HPDE6-E6E7 (cell line): ENCODE measurements at regions not wholly inside any gene's neighbourhood (a gene's known extent, or its start where the extent isn't known, plus 50 kb on each side); places are given as distances from the start of the nearest gene placed in this dataset.
A peak's percentile ranks its signal among the peaks of the same experiment; 100 is the strongest.

Experiments used
- DNase-seq: peaks from one replicate; pipeline ENCODE4 v3.0.0; 2011; ENCODE audit warnings: missing footprints; ENCODE audit errors: extremely low spot score

DNA sequence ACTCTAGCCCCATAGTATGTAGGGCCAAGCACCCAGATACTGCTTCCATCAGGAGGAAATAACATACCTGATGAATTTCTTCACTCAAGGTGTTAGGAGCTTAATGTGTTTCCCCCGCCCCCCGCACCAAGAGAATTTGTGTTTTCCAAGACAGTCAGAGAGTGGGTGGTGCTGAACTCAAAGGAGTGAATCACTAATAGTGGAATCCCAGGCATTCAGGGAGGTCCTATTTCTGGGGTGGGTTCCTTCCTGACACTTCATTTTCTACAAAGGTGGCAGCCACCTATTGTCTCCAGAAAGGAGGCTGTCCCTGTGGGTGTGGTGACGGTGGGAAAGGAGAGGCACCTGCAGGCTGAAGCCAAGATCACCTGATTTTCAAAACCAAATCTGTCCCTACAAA is 50.8 kb upstream of the ELF5 start:
- peak; percentile 36 for DNase-seq

- no peak for DNase-seq
Observed at GRCh38 chr11:34564807-34565241, 51.2 kb upstream of the ELF5 start.

DNA sequence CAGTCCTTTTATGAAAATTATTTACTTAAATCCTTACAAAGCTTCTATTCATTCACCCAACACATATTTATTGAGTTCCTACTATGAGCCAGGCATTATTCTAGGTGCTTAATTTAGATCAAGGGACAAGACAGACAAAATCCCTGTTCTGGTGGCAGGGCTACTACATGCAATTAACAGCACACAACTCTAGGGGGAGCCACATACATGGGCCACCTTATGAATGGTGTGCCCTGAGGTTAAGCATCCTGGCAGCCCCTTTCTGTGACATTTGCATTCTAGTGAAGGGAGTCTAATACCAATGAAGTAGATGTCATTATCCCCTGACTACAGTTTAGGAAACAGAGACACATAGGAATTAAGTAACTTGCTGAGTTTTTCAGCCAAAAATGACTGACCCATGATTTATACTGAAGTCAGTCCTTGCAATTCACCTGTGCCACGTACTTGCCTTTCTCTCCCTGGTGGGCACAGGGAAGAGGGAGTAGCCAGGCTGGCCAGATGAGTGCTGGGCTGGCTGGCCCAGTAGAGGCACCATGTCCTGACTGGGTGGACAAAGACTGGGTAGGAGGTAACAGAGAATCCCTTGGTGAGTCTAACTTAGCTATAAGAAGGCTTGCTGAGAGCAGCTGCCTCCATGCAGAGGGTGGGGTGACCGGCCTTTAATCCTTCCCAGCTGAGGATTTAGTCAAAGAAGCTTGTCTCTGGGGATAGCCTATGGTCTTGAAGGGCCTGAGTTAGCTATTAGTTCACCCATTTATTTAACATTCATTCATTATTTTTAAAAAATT is 52.0 kb upstream of the ELF5 start:
- DNase-seq, result no peak

GRCh38 chr11:34566208-34566551 is 52.6 kb upstream of the ELF5 start:
- no peak for DNase-seq

- no peak for DNase-seq
Observed at GRCh38 chr11:34566736-34567135, 53.1 kb upstream of the ELF5 start.

DNA sequence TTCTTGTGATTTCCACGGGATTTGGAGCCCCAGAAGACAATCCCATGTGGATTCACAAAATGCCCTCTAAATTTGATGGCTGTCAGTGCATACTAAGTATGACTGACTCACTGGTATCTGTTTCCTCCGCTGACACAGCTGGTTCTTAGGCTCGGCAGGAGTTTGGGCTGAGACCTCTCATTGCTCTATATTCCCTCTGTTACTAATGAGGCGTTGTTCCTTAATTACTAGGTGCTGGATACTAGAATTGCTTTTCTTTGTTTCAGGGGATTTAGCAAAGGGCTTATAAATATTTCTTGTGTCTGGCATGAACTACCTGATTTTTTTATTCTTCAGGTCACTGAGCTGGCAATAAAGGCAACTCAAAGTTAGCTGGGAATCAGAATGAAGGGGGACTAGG is 53.2 kb upstream of the EHF start:
- DNase-seq, result no peak

- no peak for DNase-seq
Observed at GRCh38 chr11:34570584-34570983, 50.3 kb upstream of the EHF start.
